ENCODE measurements at regions not wholly inside any gene's neighbourhood (a gene's known extent, or its start where the extent isn't known, plus 50 kb on each side); places are given as distances from the start of the nearest gene placed in this dataset.
A peak's percentile ranks its signal among the peaks of the same experiment; 100 is the strongest.

DNA sequence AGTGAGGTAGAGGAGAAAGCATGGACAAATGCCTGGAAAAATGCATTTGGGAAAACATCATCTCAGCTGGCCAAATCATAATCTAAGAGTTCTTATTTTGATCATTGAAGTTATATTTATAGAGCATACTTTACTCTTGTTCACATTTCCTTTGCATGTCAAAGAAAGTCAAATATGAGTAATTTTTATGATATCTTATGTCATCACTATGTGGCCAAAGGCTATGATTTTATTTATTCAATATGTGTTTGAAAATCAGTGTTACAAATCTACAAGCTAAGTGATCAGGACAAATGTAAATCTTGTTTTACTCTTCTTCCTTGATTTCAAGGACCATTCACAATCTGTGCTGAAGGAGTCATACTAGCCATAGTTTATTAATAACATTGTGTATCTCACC is 237.2 kb upstream of the DPH6 start (continued):
- TF ChIP-seq, protein P1, sequence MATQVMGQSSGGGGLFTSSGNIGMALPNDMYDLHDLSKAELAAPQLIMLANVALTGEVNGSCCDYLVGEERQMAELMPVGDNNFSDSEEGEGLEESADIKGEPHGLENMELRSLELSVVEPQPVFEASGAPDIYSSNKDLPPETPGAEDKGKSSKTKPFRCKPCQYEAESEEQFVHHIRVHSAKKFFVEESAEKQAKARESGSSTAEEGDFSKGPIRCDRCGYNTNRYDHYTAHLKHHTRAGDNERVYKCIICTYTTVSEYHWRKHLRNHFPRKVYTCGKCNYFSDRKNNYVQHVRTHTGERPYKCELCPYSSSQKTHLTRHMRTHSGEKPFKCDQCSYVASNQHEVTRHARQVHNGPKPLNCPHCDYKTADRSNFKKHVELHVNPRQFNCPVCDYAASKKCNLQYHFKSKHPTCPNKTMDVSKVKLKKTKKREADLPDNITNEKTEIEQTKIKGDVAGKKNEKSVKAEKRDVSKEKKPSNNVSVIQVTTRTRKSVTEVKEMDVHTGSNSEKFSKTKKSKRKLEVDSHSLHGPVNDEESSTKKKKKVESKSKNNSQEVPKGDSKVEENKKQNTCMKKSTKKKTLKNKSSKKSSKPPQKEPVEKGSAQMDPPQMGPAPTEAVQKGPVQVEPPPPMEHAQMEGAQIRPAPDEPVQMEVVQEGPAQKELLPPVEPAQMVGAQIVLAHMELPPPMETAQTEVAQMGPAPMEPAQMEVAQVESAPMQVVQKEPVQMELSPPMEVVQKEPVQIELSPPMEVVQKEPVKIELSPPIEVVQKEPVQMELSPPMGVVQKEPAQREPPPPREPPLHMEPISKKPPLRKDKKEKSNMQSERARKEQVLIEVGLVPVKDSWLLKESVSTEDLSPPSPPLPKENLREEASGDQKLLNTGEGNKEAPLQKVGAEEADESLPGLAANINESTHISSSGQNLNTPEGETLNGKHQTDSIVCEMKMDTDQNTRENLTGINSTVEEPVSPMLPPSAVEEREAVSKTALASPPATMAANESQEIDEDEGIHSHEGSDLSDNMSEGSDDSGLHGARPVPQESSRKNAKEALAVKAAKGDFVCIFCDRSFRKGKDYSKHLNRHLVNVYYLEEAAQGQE (IDR thresholded peaks at IDR 0.05; ENCODE audit: borderline replicate concordance) = no peak
- TF ChIP-seq, protein P1 (CRISPR knock-in tag; IDR thresholded peaks at IDR 0.05; ENCODE audit: low read depth) = no peak
- no peak for TF ChIP-seq ZNF431 (CRISPR knock-in tag; IDR thresholded peaks at IDR 0.05)

DNA sequence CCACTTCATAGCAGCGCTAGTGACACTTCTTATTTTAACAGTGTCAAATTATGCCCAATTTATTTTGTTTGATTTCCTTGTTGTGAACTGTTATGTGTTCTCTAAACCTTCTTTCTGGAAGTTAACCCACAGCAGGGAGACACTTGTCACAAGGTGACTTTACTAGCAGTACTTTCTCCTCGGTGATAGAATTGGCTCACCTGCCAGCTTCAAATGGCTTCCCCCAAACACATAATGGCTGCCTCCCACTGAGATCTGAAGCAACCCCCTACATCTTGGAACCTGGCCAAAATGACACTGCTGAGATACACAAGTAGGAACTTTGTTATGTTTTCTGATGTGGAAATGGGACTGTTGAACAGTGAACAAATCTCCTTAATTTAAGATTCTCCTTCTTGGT is 238.8 kb upstream of the DPH6 start:
- no TSS peak for BruUV-seq (replicated peaks)
- TF ChIP-seq YY1 (IDR thresholded peaks at IDR 0.05; ENCODE audit: borderline replicate concordance in 1 of 3, control insufficient read depth in 1 of 3, extremely low read depth in 1 of 3, insufficient read depth in 3 of 3, insufficient read length in 1 of 3, insufficient replicate concordance in 2 of 3, low read depth in 1 of 3, low read length in 2 of 3) (peak in 1 of 3 experiments; percentile 68), NFIC (IDR thresholded peaks at IDR 0.05) (peak; percentile 79), DNMT1 (IDR thresholded peaks at IDR 0.05) (no peak), RCOR1 (IDR thresholded peaks at IDR 0.05; ENCODE audit: borderline replicate concordance in 1 of 2, low read depth in 2 of 2, low read length in 2 of 2) (no peak), FOSL1 (tag; conservative IDR thresholded peaks at IDR 0.05) (no peak), ZKSCAN1 (IDR thresholded peaks at IDR 0.05; ENCODE audit: low read depth, low read length) (no peak), RBM25 (IDR thresholded peaks at IDR 0.05; ENCODE audit: low read depth, low read length, severe bottlenecking) (no peak), NFE2L1 (tag; IDR thresholded peaks at IDR 0.05; ENCODE audit: borderline replicate concordance, low read depth) (no peak), ZNF239 (CRISPR knock-in tag; IDR thresholded peaks at IDR 0.05) (no peak), PHF20 (IDR thresholded peaks at IDR 0.05; ENCODE audit: partially characterized antibody) (no peak), SIX5 (IDR thresholded peaks at IDR 0.05; ENCODE audit: borderline replicate concordance in 1 of 2, insufficient read depth in 1 of 2, low read depth in 1 of 2, low read length in 2 of 2) (no peak), THRAP3 (IDR thresholded peaks at IDR 0.05; ENCODE audit: borderline replicate concordance) (no peak)

More for the DNA sequence above, 238.8 kb upstream of the DPH6 start:
- Histone ChIP-seq H4K20me1 (replicated peaks; ENCODE audit: control insufficient read depth, insufficient read depth, low read length) (no peaks in the 10 kb centered on the region), H3K36me3 (ENCODE audit: control insufficient read depth, insufficient read depth, low read length) (no peaks in the 10 kb centered on the region), H3K9me1 (ENCODE audit: control insufficient read depth, insufficient read depth, low read length) (no peaks in the 10 kb centered on the region), H3K4me2 (ENCODE audit: insufficient read depth, low read length) (no peak overlapping the region), H3K9me3 (replicated peaks; ENCODE audit: control insufficient read depth, insufficient read depth, low read depth, low read length) (no peaks in the 10 kb centered on the region), H3K27me3 (ENCODE audit: control insufficient read depth in 2 of 2, insufficient read depth in 2 of 2, low read length in 2 of 2) (no peaks in the 10 kb centered on the region), H3K79me2 (ENCODE audit: control insufficient read depth, insufficient read depth, low read length) (no peaks in the 10 kb centered on the region), H3K27ac (ENCODE audit: extremely low read depth, low read depth, low read length) (no peak overlapping the region), H2AFZ (ENCODE audit: low read depth, low read length) (no peak overlapping the region), H3K9ac (ENCODE audit: insufficient read depth in 1 of 2, low read depth in 2 of 2, low read length in 2 of 2) (no peak overlapping the region), H3K4me3 (no peak overlapping the region), H3K4me1 (replicated peaks in 1 of 2; ENCODE audit: control insufficient read depth in 2 of 2, insufficient read depth in 2 of 2, low read length in 2 of 2) (no peaks in the 10 kb centered on the region)
- ATAC-seq (no peak), FAIRE-seq (no peak), DNase-seq (ENCODE audit: extremely low read depth in 1 of 4, low spot score in 3 of 4) (peak in 1 of 4 experiments; percentile 15)
- ChIA-PET CTCF (ENCODE audit: low intra/inter-chr PET ratio) (no interaction called here), POLR2A (no interaction called here)
- intact Hi-C loops (cut with micrococcal nuclease) = no loop called here
- 0% methylated on average over 2 of the region's 2 CpGs for WGBS (ENCODE audit: insufficient coverage, low coverage, missing lambda C conversion rate)
- in situ Hi-C loops (cut with MboI) = no loop called here
